Sigmoid colon (tissue), 6 donors: ENCODE measurements at regions not wholly inside any gene's neighbourhood (a gene's known extent, or its start where the extent isn't known, plus 50 kb on each side); places are given as distances from the start of the nearest gene placed in this dataset.
"Not testable (repeated sequence)": the region's sequence is repeated elsewhere in the genome, so short reads cannot be mapped to it uniquely, and the experiment has no call there.

Experiments used
- DNase-seq: peaks from one replicate; pipeline ENCODE4 v3.0.0-alpha.2; 2019
- H3K27ac ChIP-seq, 4 donors: fragments of 200-600 bp; sonication (generic); one replicate each; pipeline ENCODE4 v1.5.1; 2016 to 2019; ENCODE audit warnings: mild to moderate bottlenecking in 1 of 4
- H3K27me3 ChIP-seq, 3 donors: fragments of 200-600 bp; sonication (generic); one replicate each; pipeline ENCODE4 v1.5.1; 2019; ENCODE audit warnings: mild to moderate bottlenecking in 1 of 3
- H3K36me3 ChIP-seq, 4 donors: fragments of 200-600 bp; sonication (generic); one replicate each; pipeline ENCODE4 v1.5.1; 2016 to 2019
- H3K4me1 ChIP-seq, 4 donors: fragments of 200-600 bp; sonication (generic); one replicate each; pipeline ENCODE4 v1.5.1; 2017 to 2019
- H3K4me3 ChIP-seq, 4 donors: fragments of 200-600 bp; sonication (generic); one replicate each; pipeline ENCODE4 v1.5.1; 2017 to 2019; ENCODE audit warnings: mild to moderate bottlenecking in 2 of 4, moderate library complexity in 1 of 4
- H3K9me3 ChIP-seq, 4 donors: fragments of 200-600 bp in 3 of 4; sonication (generic) in 3 of 4; one replicate each; pipeline versions ENCODE4 v1.5.1 to v1.6.1; 2013 to 2019
- CTCF ChIP-seq, 4 experiments: fragments of 450-650 bp in 3 of 4; fragments of 200-600 bp in 1 of 4; IDR thresholded peaks; one replicate each; pipeline ENCODE4 v1.5.1; 2016 to 2019; ENCODE audit warnings: antibody characterized with exemption in 4 of 4, mild to moderate bottlenecking in 3 of 4, moderate library complexity in 2 of 4
- EP300 ChIP-seq, 4 donors: sonication (generic); formaldehyde crosslinking; IDR thresholded peaks; one replicate each; pipeline ENCODE4 v1.6.1; 2017; ENCODE audit warnings: antibody characterized with exemption in 4 of 4
- POLR2A ChIP-seq, 2 donors: fragments of 450-650 bp; IDR thresholded peaks; one replicate each; pipeline ENCODE4 v1.6.1; 2016; ENCODE audit warnings: antibody characterized with exemption in 2 of 2, mild to moderate bottlenecking in 2 of 2, moderate library complexity in 2 of 2
- POLR2AphosphoS5 ChIP-seq, 4 donors: sonication (generic); formaldehyde crosslinking; IDR thresholded peaks; one replicate each; pipeline ENCODE4 v1.6.1; 2017; ENCODE audit warnings: antibody characterized with exemption in 4 of 4
- WGBS, 2 donors: extraction: QIAGEN DNeasy Blood & Tissue Kit; methylation state at CpG; one replicate each; pipeline ENCODE4 v1.1.7; 2013; 5-methylcytosine and 5-hydroxymethylcytosine counted together
- intact Hi-C: fragments of 100-400 bp; cut with DNase I; formaldehyde crosslinking; loops from one replicate; pipeline ENCODE4 v1.15.1; 2023
- donor health status: healthy with polysubstance abuse.
- donor health status: healthy.

GRCh38 chr13:50494138-50494537, 349.4 kb downstream of the DLEU7 start:
- Histone ChIP-seq H3K27me3 (no peaks in the 10 kb centered on the region), H3K27ac (no peak overlapping the region), H3K9me3 (no peaks in the 10 kb centered on the region), H3K4me3 (no peak overlapping the region), H3K4me1 (no peaks in the 10 kb centered on the region), H3K36me3 (no peaks in the 10 kb centered on the region)
- no peak for TF ChIP-seq CTCF (IDR thresholded peaks at IDR 0.05)
- no peak for TF ChIP-seq EP300 (IDR thresholded peaks at IDR 0.05)
- no peak for TF ChIP-seq POLR2A (IDR thresholded peaks at IDR 0.05)
- no peak for TF ChIP-seq POLR2AphosphoS5 (IDR thresholded peaks at IDR 0.05)
- 88 to 92% methylated on average over 2 of the region's 2 CpGs for WGBS, 2 donors
- DNase-seq, result no peak
- intact Hi-C loops, result no loop called here

GRCh38 chr13:50503212-50503611, 340.3 kb downstream of the DLEU7 start:
- H3K4me3 ChIP-seq, H3K27ac ChIP-seq, H3K9me3 ChIP-seq, intact Hi-C loops, H3K36me3 ChIP-seq, H3K27me3 ChIP-seq, DNase-seq, H3K4me1 ChIP-seq: not testable (repeated sequence)
- WGBS, 2 donors, result 100% methylated on average over 1 of the region's 1 CpG; no CpG with 5 or more reads in 1 of the 2 donors

- Histone ChIP-seq H3K27me3 (no peaks in the 10 kb centered on the region), H3K4me3 (no peak overlapping the region), H3K36me3 (no peaks in the 10 kb centered on the region), H3K27ac (no peak overlapping the region), H3K9me3 (no peaks in the 10 kb centered on the region), H3K4me1 (peaks cover 0 to 26% (median 20%) of the 10 kb centered on the region in 4 donors)
- TF ChIP-seq POLR2A (IDR thresholded peaks at IDR 0.05) (no peak), CTCF (IDR thresholded peaks at IDR 0.05) (no peak), POLR2AphosphoS5 (IDR thresholded peaks at IDR 0.05) (no peak), EP300 (IDR thresholded peaks at IDR 0.05) (no peak)
- no peak for DNase-seq
- intact Hi-C loops, result no loop called here
These were observed 334.3 kb downstream of the DLEU7 start for GRCh38 chr13:50509167-50509566.

GRCh38 chr13:50509771-50510441, 333.6 kb downstream of the DLEU7 start:
- 75 to 91% methylated on average over 2 of the region's 2 CpGs for WGBS, 2 donors
- H3K27ac ChIP-seq, result no peak overlapping the region
- no peaks in the 10 kb centered on the region for H3K36me3 ChIP-seq
- no peak for DNase-seq
- no peaks in the 10 kb centered on the region for H3K27me3 ChIP-seq
- H3K9me3 ChIP-seq, result no peaks in the 10 kb centered on the region
- no peak overlapping the region for H3K4me3 ChIP-seq
- intact Hi-C loops, result no loop called here
- TF ChIP-seq CTCF (IDR thresholded peaks at IDR 0.05) (no peak), POLR2A (IDR thresholded peaks at IDR 0.05) (no peak), EP300 (IDR thresholded peaks at IDR 0.05) (no peak), POLR2AphosphoS5 (IDR thresholded peaks at IDR 0.05) (no peak)
- peaks cover 0 to 30% (median 20%) of the 10 kb centered on the region in 4 donors for H3K4me1 ChIP-seq

- DNase-seq, H3K4me3 ChIP-seq, H3K27ac ChIP-seq, H3K9me3 ChIP-seq, H3K36me3 ChIP-seq, intact Hi-C loops, H3K27me3 ChIP-seq: not testable (repeated sequence)
- H3K4me1 ChIP-seq, result peaks cover 0 to 30% (median 20%) of the 10 kb centered on the region in 4 donors
- 1 to 41% methylated on average over 1 of the region's 1 CpG for WGBS, 2 donors
These were observed 332.5 kb downstream of the DLEU7 start for GRCh38 chr13:50510885-50511545.
